GM23248 (cell line): ENCODE measurements at regions not wholly inside any gene's neighbourhood (a gene's known extent, or its start where the extent isn't known, plus 50 kb on each side); places are given as distances from the start of the nearest gene placed in this dataset.

ENCODE experiments used
- DNase-seq: peaks from one replicate; pipeline ENCODE4 v3.0.0-alpha.2; 2015
- H2AFZ ChIP-seq: fragments of 200-600 bp; sonication (generic); 2 replicates; pipeline ENCODE4 v1.6.1; 2016; ENCODE audit warnings: antibody characterized with exemption
- H3F3A ChIP-seq: fragments of 200-600 bp; sonication (generic); 2 replicates; pipeline ENCODE4 v1.6.1; 2016; ENCODE audit warnings: mild to moderate bottlenecking, antibody characterized with exemption, mixed run types; ENCODE audit not compliant: insufficient read depth
- H3K27ac ChIP-seq: fragments of 200-600 bp; sonication (generic); 2 replicates; pipeline ENCODE4 v1.5.1; 2016; ENCODE audit warnings: mild to moderate bottlenecking
- H3K27me3 ChIP-seq: fragments of 200-600 bp; sonication (generic); replicated peaks from 2 replicates; pipeline ENCODE4 v1.6.1; 2016; ENCODE audit warnings: mild to moderate bottlenecking; ENCODE audit not compliant: insufficient read depth
- H3K36me3 ChIP-seq: fragments of 200-600 bp; sonication (generic); 2 replicates; pipeline ENCODE4 v1.6.1; 2016; ENCODE audit warnings: low read depth, mild to moderate bottlenecking
- H3K4me1 ChIP-seq: fragments of 200-600 bp; sonication (generic); 2 replicates; pipeline ENCODE4 v1.6.1; 2016; ENCODE audit warnings: mild to moderate bottlenecking; ENCODE audit not compliant: insufficient read depth
- H3K4me2 ChIP-seq: fragments of 200-600 bp; sonication (generic); one replicate; pipeline ENCODE4 v1.6.1; 2016; ENCODE audit warnings: mild to moderate bottlenecking; ENCODE audit not compliant: unreplicated experiment
- H3K4me3 ChIP-seq: fragments of 200-600 bp; sonication (generic); 2 replicates; pipeline ENCODE4 v1.5.1; 2016; ENCODE audit warnings: mild to moderate bottlenecking
- H3K79me2 ChIP-seq: fragments of 200-600 bp; sonication (generic); 2 replicates; pipeline ENCODE4 v1.6.1; 2016; ENCODE audit warnings: mild to moderate bottlenecking; ENCODE audit not compliant: insufficient read depth
- H3K9ac ChIP-seq: fragments of 200-600 bp; sonication (generic); 2 replicates; pipeline ENCODE4 v1.6.1; 2016; ENCODE audit warnings: mild to moderate bottlenecking
- H3K9me2 ChIP-seq: fragments of 200-600 bp; sonication (generic); 2 replicates; pipeline ENCODE4 v1.6.1; 2016; ENCODE audit warnings: mixed run types, mild to moderate bottlenecking, moderate library complexity; ENCODE audit not compliant: insufficient read depth
- H3K9me3 ChIP-seq: fragments of 200-600 bp; sonication (generic); one replicate; pipeline ENCODE4 v1.6.1; 2017; ENCODE audit warnings: low read depth
- H4K20me1 ChIP-seq: fragments of 200-600 bp; sonication (generic); 2 replicates; pipeline ENCODE4 v1.6.0; 2016; ENCODE audit not compliant: insufficient read depth
- EZH2 ChIP-seq: fragments of 200-600 bp; sonication (generic); IDR thresholded peaks from 2 replicates; pipeline ENCODE4 v1.6.1; 2018; ENCODE audit warnings: antibody characterized with exemption, mild to moderate bottlenecking; ENCODE audit not compliant: insufficient read depth, poor library complexity, severe bottlenecking
- EZH2phosphoT487 ChIP-seq: fragments of 200-600 bp; sonication (generic); IDR thresholded peaks from 2 replicates; pipeline ENCODE4 v1.6.1; 2018; ENCODE audit warnings: antibody characterized with exemption, moderate library complexity, mild to moderate bottlenecking, low read depth; ENCODE audit not compliant: insufficient read depth
- WGBS, 2 experiments: methylation state at CpG; one replicate each; pipeline ENCODE4 v1.1.6; 2015 to 2017; ENCODE audit warnings: low lambda C conversion rate in 2 of 2, low coverage in 1 of 2; ENCODE audit errors: missing lambda C conversion rate in 2 of 2; 5-methylcytosine and 5-hydroxymethylcytosine counted together
- in situ Hi-C: fragments of 300-500 bp; cut with MboI; formaldehyde crosslinking; loops from 2 replicates; pipeline ENCODE4 v1.15.0; 2020

DNA sequence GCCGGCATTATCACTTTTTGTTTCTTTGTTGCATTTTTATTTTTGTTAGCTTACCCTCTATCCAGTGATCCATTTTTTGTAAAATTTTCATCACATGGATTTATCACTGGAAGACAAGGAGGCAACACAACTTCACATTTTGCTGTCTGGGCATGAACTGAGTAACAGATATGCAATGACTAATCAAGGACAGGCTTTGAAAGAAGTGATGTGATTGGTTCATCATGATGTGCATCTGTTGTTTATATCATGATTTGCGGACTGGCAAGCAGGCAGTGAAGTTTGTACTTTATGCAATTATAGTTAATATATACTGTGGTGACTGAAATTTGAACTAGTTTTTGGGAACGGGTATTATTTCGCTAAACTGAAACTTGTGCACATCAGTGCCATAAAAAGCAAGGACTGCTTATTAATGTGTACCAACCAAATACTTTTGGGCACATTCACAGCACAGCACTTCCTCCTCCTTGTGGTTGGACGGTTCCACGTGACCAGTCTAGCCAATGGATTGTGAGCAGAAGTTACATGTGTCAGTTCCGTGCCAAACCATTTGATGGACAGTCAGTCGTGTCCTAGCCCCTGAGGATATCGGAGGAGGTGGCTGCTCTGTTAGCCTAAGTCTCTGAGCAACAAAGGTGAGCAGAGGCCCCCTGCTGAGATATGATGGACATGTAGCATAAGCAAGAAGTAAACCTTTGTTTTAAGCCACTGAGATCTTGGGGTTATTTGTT lies 201.4 kb upstream of the SIX2 start:
- in situ Hi-C loops: no loop called here
- Histone ChIP-seq H3K4me2 (no peak overlapping the region), H3F3A (no peaks in the 10 kb centered on the region), H3K9ac (no peak overlapping the region), H3K36me3 (no peaks in the 10 kb centered on the region), H4K20me1 (no peaks in the 10 kb centered on the region), H3K4me1 (no peaks in the 10 kb centered on the region), H3K4me3 (no peak overlapping the region), H3K27ac (no peak overlapping the region), H3K79me2 (no peaks in the 10 kb centered on the region), H3K9me3 (no peaks in the 10 kb centered on the region), H3K27me3 (peaks cover 15% of the 10 kb centered on the region), H3K9me2 (no peaks in the 10 kb centered on the region), H2AFZ (no peak overlapping the region)
- no peak for DNase-seq
- TF ChIP-seq EZH2 (no peak), EZH2phosphoT487 (no peak)
- 95% methylated on average over 9 of the region's 9 CpGs for WGBS, 2 experiments

DNA sequence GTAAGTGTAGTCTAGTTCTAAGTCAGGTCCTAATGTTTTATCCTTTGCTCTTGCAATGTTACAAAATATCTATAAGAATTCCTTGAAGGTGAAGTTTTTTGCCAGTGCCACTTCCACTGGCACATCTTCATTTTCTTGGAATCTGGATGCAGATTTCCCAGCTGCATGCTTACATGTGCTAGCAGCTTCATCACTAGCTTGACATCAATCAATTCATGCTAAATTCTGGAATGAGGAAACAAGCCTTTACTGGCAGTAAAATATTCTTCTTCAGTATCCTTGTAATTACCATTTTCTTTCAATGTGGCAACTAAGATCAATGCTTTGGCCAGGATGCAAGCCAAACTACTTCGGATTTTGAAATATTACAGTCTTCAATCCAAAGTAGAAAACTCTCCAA lies 200.6 kb upstream of the SIX2 start:
- Histone ChIP-seq H3K4me1 (no peaks in the 10 kb centered on the region), H3K36me3 (no peaks in the 10 kb centered on the region), H3K27ac (no peak overlapping the region), H2AFZ (no peak overlapping the region), H3K9ac (no peak overlapping the region), H3K27me3 (peaks cover 8% of the 10 kb centered on the region), H3K4me3 (no peak overlapping the region), H3K79me2 (no peaks in the 10 kb centered on the region), H3K9me2 (no peaks in the 10 kb centered on the region), H3K4me2 (no peak overlapping the region), H3F3A (no peaks in the 10 kb centered on the region), H4K20me1 (no peaks in the 10 kb centered on the region), H3K9me3 (no peaks in the 10 kb centered on the region)
- no peak for DNase-seq
- 47 to 68% methylated on average over 1 of the region's 1 CpG for WGBS, 2 experiments
- in situ Hi-C loops: no loop called here
- TF ChIP-seq EZH2: no peak
- no peak for TF ChIP-seq EZH2phosphoT487

DNA sequence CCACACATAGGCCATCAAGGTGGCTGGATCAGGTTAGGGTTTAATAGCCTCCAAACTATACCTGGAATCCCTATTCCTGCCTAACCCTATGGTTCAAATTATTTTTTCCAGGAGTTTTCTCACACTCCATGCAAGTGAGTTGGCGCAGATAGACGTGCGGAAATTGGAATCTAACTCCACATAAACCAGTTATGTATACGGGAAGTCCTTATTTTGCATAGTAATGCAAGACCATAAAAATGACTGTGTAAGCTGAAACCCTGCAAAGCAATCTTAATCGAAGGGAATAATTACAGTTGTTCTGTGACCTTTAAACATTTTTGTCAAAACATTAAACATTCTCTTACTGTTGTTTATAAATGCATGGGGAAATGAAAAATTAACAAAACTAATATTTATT lies 200.1 kb upstream of the SIX2 start:
- Histone ChIP-seq H2AFZ (no peak overlapping the region), H3K27ac (no peak overlapping the region), H3K4me3 (no peak overlapping the region), H3K9me2 (no peaks in the 10 kb centered on the region), H4K20me1 (no peaks in the 10 kb centered on the region), H3K9me3 (no peaks in the 10 kb centered on the region), H3K4me1 (no peaks in the 10 kb centered on the region), H3K27me3 (peaks cover 2% of the 10 kb centered on the region; the same call in 1 of the 2 replicates), H3K79me2 (no peaks in the 10 kb centered on the region), H3F3A (no peaks in the 10 kb centered on the region), H3K4me2 (no peak overlapping the region), H3K36me3 (no peaks in the 10 kb centered on the region), H3K9ac (no peak overlapping the region)
- in situ Hi-C loops: no loop called here
- 70 to 75% methylated on average over 5 of the region's 5 CpGs for WGBS, 2 experiments
- TF ChIP-seq EZH2 (no peak), EZH2phosphoT487 (no peak)
- DNase-seq: no peak

DNA sequence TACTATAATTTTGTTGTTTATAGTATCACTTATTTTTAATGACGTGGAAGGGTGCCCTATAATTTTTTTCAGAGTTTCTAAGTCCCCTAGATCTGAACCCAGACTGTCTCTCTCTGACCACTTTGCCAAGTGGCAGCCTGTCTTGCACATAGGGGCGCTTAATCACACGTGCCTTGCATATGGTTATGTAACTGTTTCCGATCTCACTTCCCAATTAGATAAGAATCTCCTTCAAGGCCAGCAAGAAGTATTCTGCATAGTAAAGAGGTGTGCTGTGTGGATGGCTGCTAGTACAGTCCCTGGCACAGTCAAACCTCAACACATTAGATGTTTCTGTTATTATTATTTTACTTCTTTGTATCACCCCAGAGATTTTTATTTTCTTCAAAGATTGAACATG lies 197.8 kb upstream of the SIX2 start:
- no peaks in the 10 kb centered on the region for H3F3A ChIP-seq
- H3K27ac ChIP-seq: no peak overlapping the region
- H2AFZ ChIP-seq: no peak overlapping the region
- no peak overlapping the region for H3K4me2 ChIP-seq
- H3K79me2 ChIP-seq: no peaks in the 10 kb centered on the region
- H3K4me1 ChIP-seq: no peaks in the 10 kb centered on the region
- H3K9ac ChIP-seq: no peak overlapping the region
- in situ Hi-C loops: no loop called here
- H3K27me3 ChIP-seq: no peaks in the 10 kb centered on the region
- no peaks in the 10 kb centered on the region for H3K36me3 ChIP-seq
- WGBS, 2 experiments: 34 to 37% methylated on average over 4 of the region's 4 CpGs
- DNase-seq: no peak
- no peaks in the 10 kb centered on the region for H3K9me2 ChIP-seq
- H4K20me1 ChIP-seq: no peaks in the 10 kb centered on the region
- TF ChIP-seq EZH2phosphoT487 (no peak), EZH2 (no peak)
- H3K9me3 ChIP-seq: no peaks in the 10 kb centered on the region
- no peak overlapping the region for H3K4me3 ChIP-seq
